Neural cell (in vitro differentiated cells): ENCODE measurements at regions not wholly inside any gene's neighbourhood (a gene's known extent, or its start where the extent isn't known, plus 50 kb on each side); places are given as distances from the start of the nearest gene placed in this dataset.

Source experiments
- H2AFZ ChIP-seq: fragments of 200-600, 300-800 bp; sonication (generic), shearing (Covaris generic); 2 replicates; pipeline ENCODE4 v1.6.0; 2014; ENCODE audit warnings: low read depth, mild to moderate bottlenecking, antibody characterized with exemption, low read length, moderate library complexity
- H3F3A ChIP-seq: fragments of 200-600 bp; shearing (Covaris generic); 2 replicates; pipeline ENCODE4 v1.6.1; 2016; ENCODE audit warnings: mild to moderate bottlenecking, moderate library complexity, mixed read lengths, antibody characterized with exemption, low read length; ENCODE audit not compliant: insufficient read depth, poor library complexity, severe bottlenecking
- H3K27ac ChIP-seq: fragments of 200-600, 300-800 bp; sonication (generic), shearing (Covaris generic); 2 replicates; pipeline ENCODE4 v1.5.1; 2014; ENCODE audit warnings: mild to moderate bottlenecking, low read length, moderate library complexity
- H3K27me3 ChIP-seq: fragments of 300-800, 200-600 bp; sonication (generic), shearing (Covaris generic); 2 replicates; pipeline ENCODE4 v1.6.0; 2014; ENCODE audit warnings: mild to moderate bottlenecking, low read depth, low read length, moderate library complexity; ENCODE audit not compliant: insufficient read depth
- H3K36me3 ChIP-seq: fragments of 300-800, 200-600 bp; sonication (generic), shearing (Covaris generic); 2 replicates; pipeline ENCODE4 v1.5.1; 2014; ENCODE audit warnings: mild to moderate bottlenecking, antibody characterized with exemption, low read length, moderate library complexity; ENCODE audit not compliant: insufficient read depth
- H3K4me2 ChIP-seq: fragments of 300-800, 200-600 bp; sonication (generic), shearing (Covaris generic); 2 replicates; pipeline ENCODE4 v1.6.0; 2014; ENCODE audit warnings: mild to moderate bottlenecking, low read length
- H3K4me3 ChIP-seq: fragments of 300-800, 200-600 bp; sonication (generic), shearing (Covaris generic); 2 replicates; pipeline ENCODE4 v1.5.1; 2014; ENCODE audit warnings: mild to moderate bottlenecking, low read length, moderate library complexity
- H3K79me2 ChIP-seq: fragments of 200-600 bp; shearing (Covaris generic); replicated peaks from 2 replicates; pipeline ENCODE4 v1.6.0; 2014; ENCODE audit warnings: mild to moderate bottlenecking, low read length, moderate library complexity; ENCODE audit not compliant: insufficient read depth
- H3K9ac ChIP-seq: fragments of 300-800, 200-600 bp; sonication (generic), shearing (Covaris generic); 2 replicates; pipeline ENCODE4 v1.6.1; 2016; ENCODE audit warnings: mild to moderate bottlenecking, low read length, mixed read lengths
- H3K9me2 ChIP-seq: fragments of 200-600 bp; shearing (Covaris generic); 2 replicates; pipeline ENCODE4 v1.6.1; 2016; ENCODE audit warnings: mild to moderate bottlenecking, low read length, mixed read lengths; ENCODE audit not compliant: insufficient read depth
- H3K9me3 ChIP-seq: fragments of 200-600, 300-800 bp; sonication (generic), shearing (Covaris generic); 2 replicates; pipeline ENCODE4 v1.6.1; 2016; ENCODE audit warnings: mild to moderate bottlenecking, mixed run types, low read length, moderate library complexity, mixed read lengths
- H4K20me1 ChIP-seq: fragments of 200-600 bp; shearing (Covaris generic); 2 replicates; pipeline ENCODE4 v1.6.1; 2016; ENCODE audit warnings: mild to moderate bottlenecking, mixed run types; ENCODE audit not compliant: insufficient read depth
- EP300 ChIP-seq: fragments of 450-650 bp; conservative IDR thresholded peaks from 2 replicates; pipeline ENCODE4 v1.6.1; 2014; ENCODE audit warnings: antibody characterized with exemption, mild to moderate bottlenecking, moderate library complexity; ENCODE audit not compliant: poor library complexity, severe bottlenecking
- EZH2 ChIP-seq: fragments of 200-600, 300-800 bp; shearing (Covaris generic), sonication (generic); IDR thresholded peaks from 2 replicates; pipeline ENCODE4 v1.6.1; 2014; ENCODE audit warnings: antibody characterized with exemption, low read length, borderline replicate concordance, mild to moderate bottlenecking; ENCODE audit not compliant: insufficient read depth, poor library complexity, severe bottlenecking
- MXI1 ChIP-seq: fragments of 450-650 bp; conservative IDR thresholded peaks from 2 replicates; pipeline ENCODE4 v1.6.1; 2014; ENCODE audit warnings: antibody characterized with exemption, mild to moderate bottlenecking; ENCODE audit not compliant: poor library complexity, severe bottlenecking
- POLR2AphosphoS5 ChIP-seq: IDR thresholded peaks from 2 replicates; pipeline ENCODE4 v1.6.1; 2012
- RAD21 ChIP-seq: fragments of 450-650 bp; conservative IDR thresholded peaks from 2 replicates; pipeline ENCODE4 v1.6.1; 2014; ENCODE audit warnings: antibody characterized with exemption, mild to moderate bottlenecking, moderate library complexity
- REST ChIP-seq: IDR thresholded peaks from 2 replicates; pipeline ENCODE4 v1.6.1; 2012; ENCODE audit warnings: borderline replicate concordance
- SMC3 ChIP-seq: fragments of 450-650 bp; conservative IDR thresholded peaks from 2 replicates; pipeline ENCODE4 v1.6.1; 2014; ENCODE audit warnings: antibody characterized with exemption, mild to moderate bottlenecking, moderate library complexity; ENCODE audit not compliant: poor library complexity
- TAF1 ChIP-seq: IDR thresholded peaks from 2 replicates; pipeline ENCODE4 v1.6.1; 2012; ENCODE audit warnings: low read depth
- TF ChIP-seq, protein P1 (sequence below): fragments of 450-650 bp; IDR thresholded peaks from 2 replicates; pipeline ENCODE4 v1.5.1; 2014; ENCODE audit warnings: antibody characterized with exemption, mild to moderate bottlenecking, moderate library complexity; ENCODE audit not compliant: poor library complexity, severe bottlenecking

DNA sequence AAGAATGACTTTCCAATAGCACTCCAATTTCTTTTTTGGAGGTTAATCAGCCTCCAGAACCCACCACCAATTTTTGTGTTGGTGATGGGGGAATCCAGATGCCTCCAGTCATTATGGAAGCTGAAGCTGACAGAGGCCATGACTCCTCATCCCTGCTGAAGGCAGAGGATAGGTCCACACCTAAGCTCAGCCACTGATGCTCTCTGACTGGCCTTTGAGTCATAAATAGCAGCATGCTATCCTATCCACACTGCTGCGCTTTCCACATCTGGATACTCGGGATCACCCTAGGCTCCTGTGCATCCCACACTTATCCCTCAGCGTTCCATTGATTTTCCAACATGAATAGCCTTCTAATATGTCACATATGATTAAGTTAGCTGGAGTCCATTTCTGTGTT is 124.2 kb downstream of the TES start:
- Histone ChIP-seq H3K27me3 (no peaks in the 10 kb centered on the region), H3K9me2 (no peaks in the 10 kb centered on the region), H3F3A (no peaks in the 10 kb centered on the region), H3K9me3 (no peaks in the 10 kb centered on the region), H3K4me2 (no peak overlapping the region), H3K79me2 (no peaks in the 10 kb centered on the region), H2AFZ (no peak overlapping the region), H3K36me3 (no peaks in the 10 kb centered on the region), H3K4me3 (no peak overlapping the region), H3K9ac (no peak overlapping the region), H3K27ac (no peak overlapping the region), H4K20me1 (no peaks in the 10 kb centered on the region)
- TF ChIP-seq RAD21 (no peak), EZH2 (no peak), POLR2AphosphoS5 (no peak), TAF1 (no peak), REST (no peak), EP300 (no peak), MXI1 (no peak), SMC3 (no peak)
- TF ChIP-seq, protein P1, sequence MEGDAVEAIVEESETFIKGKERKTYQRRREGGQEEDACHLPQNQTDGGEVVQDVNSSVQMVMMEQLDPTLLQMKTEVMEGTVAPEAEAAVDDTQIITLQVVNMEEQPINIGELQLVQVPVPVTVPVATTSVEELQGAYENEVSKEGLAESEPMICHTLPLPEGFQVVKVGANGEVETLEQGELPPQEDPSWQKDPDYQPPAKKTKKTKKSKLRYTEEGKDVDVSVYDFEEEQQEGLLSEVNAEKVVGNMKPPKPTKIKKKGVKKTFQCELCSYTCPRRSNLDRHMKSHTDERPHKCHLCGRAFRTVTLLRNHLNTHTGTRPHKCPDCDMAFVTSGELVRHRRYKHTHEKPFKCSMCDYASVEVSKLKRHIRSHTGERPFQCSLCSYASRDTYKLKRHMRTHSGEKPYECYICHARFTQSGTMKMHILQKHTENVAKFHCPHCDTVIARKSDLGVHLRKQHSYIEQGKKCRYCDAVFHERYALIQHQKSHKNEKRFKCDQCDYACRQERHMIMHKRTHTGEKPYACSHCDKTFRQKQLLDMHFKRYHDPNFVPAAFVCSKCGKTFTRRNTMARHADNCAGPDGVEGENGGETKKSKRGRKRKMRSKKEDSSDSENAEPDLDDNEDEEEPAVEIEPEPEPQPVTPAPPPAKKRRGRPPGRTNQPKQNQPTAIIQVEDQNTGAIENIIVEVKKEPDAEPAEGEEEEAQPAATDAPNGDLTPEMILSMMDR: no peak

DNA sequence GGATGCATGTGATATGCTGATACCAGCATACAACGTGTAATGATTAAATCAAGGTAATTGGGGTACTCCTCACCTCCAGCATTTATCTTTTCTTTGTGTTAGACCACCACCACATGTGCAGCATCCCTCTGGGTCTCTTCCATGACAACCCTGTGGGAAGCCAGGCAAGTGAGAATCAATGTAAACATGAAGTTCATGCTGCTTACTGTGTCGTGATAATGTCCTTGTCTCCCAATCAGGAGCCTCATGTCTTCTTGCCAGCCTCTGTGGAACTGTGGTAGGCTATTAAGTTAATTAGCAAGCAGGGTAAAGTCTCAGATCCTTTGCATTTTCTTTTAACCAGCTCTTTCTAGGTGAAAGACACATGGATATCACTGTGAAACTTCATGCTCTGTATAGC is 126.7 kb downstream of the TES start:
- Histone ChIP-seq H3K27ac (no peak overlapping the region), H3K9me2 (no peaks in the 10 kb centered on the region), H3K36me3 (no peaks in the 10 kb centered on the region), H3K9ac (no peak overlapping the region), H2AFZ (no peak overlapping the region), H3K4me2 (no peak overlapping the region), H3K4me3 (no peak overlapping the region), H3F3A (no peaks in the 10 kb centered on the region), H3K27me3 (no peaks in the 10 kb centered on the region), H3K9me3 (no peaks in the 10 kb centered on the region), H4K20me1 (no peaks in the 10 kb centered on the region), H3K79me2 (no peaks in the 10 kb centered on the region)
- TF ChIP-seq EZH2: no peak
- no peak for TF ChIP-seq POLR2AphosphoS5
- TF ChIP-seq REST: no peak
- no peak for TF ChIP-seq RAD21
- no peak for TF ChIP-seq MXI1
- no peak for TF ChIP-seq TAF1
- TF ChIP-seq, protein P1: no peak
- TF ChIP-seq SMC3: no peak
- no peak for TF ChIP-seq EP300
